NCI-H146 (cell line): ENCODE measurements at regions not wholly inside any gene's neighbourhood (a gene's known extent, or its start where the extent isn't known, plus 50 kb on each side); places are given as distances from the start of the nearest gene placed in this dataset.
A peak's percentile ranks its signal among the peaks of the same experiment; 100 is the strongest.
"Not testable (repeated sequence)": the region's sequence is repeated elsewhere in the genome, so short reads cannot be mapped to it uniquely, and the experiment has no call there.

Experiments used
- DNase-seq: peaks from one replicate; lab custom pipeline; 2025; lab: John Stamatoyannopoulos, UW

DNA sequence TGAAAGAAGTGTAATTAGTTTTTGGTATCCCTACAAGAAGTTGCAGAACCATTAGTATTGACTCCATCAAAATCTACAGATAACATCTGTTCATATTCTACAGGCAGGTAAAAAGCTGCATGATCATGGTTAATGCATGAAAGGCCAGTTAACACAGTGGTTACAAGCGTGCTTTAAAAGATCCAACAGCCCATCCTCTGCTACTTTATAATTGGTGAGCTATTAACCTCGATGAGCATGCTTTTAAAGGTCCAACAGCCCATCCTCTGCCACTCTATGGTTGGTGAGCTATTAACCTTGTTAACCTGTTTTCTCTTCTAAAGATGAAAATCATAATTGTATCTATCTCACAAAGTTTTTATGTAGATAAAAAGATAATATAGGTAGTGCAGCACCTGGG lies 289.3 kb downstream of the DUSP6 start:
- no peak for DNase-seq

DNA sequence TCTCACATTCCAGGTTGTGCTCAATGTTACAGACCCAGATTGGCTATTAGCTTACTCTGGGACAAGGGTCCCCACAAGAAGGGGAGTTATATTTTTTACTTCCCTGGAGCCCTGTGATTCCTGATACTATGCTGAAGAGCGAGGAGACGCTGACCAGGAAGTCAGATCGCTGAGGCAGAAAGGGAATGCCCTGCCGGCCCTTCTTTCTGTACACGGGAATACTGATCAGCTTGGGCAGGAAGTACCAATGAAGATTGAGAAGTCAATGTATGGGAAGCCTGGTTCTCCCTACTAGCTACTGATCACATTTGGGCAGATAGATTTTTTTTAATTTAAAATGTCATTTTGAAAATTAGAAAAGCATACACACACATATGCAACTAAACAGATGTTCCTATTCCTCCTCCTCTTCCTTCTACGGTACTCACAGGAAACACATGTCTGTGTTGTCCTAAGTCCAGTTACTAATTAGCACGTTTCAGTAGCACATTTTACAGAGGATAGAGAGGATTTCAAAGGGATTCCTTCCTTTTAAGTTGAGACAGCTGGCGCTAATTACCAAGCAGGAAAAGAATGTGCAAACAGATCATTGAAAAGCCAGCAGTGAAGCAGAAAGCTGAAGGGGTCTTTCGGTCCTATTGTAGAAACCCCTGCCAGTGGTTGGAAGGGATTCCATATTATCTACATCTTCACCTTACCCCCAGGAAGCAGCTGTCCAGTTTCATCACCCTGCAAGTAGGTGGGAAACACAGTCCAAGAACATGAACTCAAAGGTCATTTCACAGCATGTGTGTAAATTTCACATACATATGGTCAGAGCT lies 292.4 kb downstream of the DUSP6 start:
- DNase-seq, result peak; percentile 72

- no peak for DNase-seq
Observed at GRCh38 chr12:89059056-89059455, 293.2 kb downstream of the DUSP6 start.

GRCh38 chr12:89058402-89058801 lies 293.9 kb downstream of the DUSP6 start:
- peak; percentile 12 for DNase-seq

GRCh38 chr12:89053817-89054216 lies 298.5 kb downstream of the DUSP6 start:
- not testable (repeated sequence) for DNase-seq

- peak; percentile 59 for DNase-seq
Observed at GRCh38 chr12:89051065-89051677, 301.1 kb downstream of the DUSP6 start.

DNA sequence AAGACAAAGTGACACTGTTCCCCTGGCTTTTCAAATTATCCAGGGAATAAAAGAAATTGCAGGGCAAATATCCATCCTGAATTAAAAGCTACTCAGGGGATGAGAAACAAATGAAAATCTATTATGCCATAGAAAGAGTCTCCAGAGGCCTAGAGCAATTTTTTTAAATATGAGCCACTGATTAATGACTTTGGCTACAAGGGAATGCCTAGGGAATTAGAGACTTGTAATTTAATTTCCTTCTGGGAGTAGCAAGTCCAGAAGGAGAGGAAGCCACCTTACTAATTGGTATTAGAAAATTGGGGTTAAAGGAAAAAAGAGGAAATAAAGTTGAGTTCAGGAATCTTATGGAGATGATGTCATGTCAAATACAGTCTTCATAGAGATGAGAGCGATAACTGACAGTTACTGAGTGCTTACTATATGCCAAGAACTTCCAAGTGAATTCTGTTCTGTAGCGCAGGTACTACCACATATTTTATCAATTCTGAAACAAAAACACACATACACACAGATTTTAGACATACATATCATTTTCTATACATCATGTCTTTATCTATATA lies 304.4 kb downstream of the DUSP6 start:
- DNase-seq, result no peak

GRCh38 chr12:89041078-89041477 lies 311.2 kb downstream of the DUSP6 start:
- no peak for DNase-seq

GRCh38 chr12:89040146-89040964 lies 311.9 kb downstream of the DUSP6 start:
- peak; percentile 92 for DNase-seq

GRCh38 chr12:89038831-89039512 lies 313.3 kb downstream of the DUSP6 start:
- DNase-seq, result no peak

- DNase-seq, result no peak
Observed at GRCh38 chr12:89033062-89033461, 319.2 kb downstream of the DUSP6 start.

DNA sequence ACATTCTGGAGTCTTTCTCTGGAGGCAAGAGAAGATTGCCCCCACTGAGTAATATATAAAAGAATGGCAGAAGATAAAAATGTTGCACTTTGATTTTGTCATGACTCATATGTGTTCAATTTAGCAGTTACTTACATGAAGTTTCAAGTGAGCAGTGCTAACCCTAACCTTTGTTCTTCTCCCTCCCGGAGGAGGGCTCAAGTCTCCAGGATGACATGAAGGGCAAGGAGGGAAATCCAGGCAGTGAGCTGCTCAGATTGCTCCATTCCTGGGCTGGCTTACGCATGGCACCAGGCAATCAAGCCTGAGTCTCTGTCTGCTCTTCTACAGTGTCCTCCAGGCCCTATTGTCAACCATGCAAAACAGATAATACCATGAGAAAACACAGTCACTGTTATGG lies 322.3 kb downstream of the DUSP6 start:
- no peak for DNase-seq

DNA sequence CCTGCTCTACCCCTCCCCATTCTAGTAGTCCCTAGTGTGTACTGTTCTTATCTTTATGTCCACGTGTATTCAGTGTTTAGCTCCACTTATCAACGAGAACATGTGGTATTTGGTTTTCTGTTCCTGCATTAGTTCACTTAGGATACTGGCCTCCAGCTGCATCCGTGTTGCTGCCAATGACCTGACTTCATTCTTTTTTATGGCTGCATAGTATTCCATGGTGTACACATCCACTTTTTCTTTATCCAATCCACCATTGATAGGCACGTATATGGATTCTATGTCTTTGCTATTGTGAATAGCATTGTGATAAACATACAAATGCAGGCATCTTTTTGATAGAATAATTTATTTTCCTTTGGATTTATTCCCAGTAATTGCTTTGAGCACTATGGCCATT lies 327.7 kb downstream of the DUSP6 start:
- no peak for DNase-seq

- no peak for DNase-seq
Observed at GRCh38 chr12:89023936-89024335, 328.4 kb downstream of the DUSP6 start.

DNA sequence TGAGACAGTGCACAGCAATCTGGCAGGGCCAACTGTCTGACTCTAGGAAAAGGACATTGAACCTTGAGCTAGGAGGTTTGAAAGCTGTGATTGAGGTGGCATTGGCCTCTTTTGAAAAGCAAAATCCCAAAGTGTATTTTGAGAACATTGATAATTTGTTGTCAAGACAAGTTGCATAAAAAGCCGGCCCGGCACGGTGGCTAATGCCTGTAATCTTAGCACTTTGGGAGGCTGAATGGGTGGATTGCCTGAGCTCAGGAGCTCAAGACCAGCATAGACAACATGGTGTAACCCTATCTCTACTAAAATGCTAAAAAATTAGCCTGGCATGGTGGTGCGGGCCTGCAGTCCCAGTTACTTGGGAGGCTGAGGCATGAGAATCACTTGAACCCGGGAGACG lies 331.6 kb downstream of the DUSP6 start:
- no peak for DNase-seq

- no peak for DNase-seq
Observed at GRCh38 chr12:89020121-89020480, 332.2 kb downstream of the DUSP6 start.

- peak; percentile 88 for DNase-seq
Observed at GRCh38 chr12:89019439-89020120, 332.7 kb downstream of the DUSP6 start.

- DNase-seq, result peak; percentile 80
Observed at GRCh38 chr12:89016970-89017778, 335.1 kb downstream of the DUSP6 start.

- no peak for DNase-seq
Observed at GRCh38 chr12:89015419-89015818, 336.9 kb downstream of the DUSP6 start.

DNA sequence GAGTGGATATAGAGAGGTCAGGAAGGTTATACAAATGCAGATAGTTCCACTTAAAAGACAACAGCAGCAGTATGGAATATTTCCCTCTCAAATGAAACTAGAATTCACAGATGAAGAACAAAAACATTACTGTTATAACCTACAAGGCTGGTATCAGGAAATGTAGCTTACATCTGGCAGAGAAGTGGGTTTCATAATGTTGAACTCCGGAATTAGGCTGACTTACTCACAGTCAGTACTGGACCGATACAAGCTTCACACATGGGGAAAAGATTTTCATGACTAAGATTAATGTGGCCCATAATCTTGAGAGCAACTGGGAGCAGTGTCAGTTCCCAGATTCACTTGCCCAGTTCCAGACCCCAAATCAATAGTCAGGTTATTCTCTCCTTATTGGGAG lies 353.9 kb downstream of the DUSP6 start:
- DNase-seq, result no peak
